ENCODE measurements at regions not wholly inside any gene's neighbourhood (a gene's known extent, or its start where the extent isn't known, plus 50 kb on each side); places are given as distances from the start of the nearest gene placed in this dataset.
"Not testable (repeated sequence)": the region's sequence is repeated elsewhere in the genome, so short reads cannot be mapped to it uniquely, and the experiment has no call there.

DNA sequence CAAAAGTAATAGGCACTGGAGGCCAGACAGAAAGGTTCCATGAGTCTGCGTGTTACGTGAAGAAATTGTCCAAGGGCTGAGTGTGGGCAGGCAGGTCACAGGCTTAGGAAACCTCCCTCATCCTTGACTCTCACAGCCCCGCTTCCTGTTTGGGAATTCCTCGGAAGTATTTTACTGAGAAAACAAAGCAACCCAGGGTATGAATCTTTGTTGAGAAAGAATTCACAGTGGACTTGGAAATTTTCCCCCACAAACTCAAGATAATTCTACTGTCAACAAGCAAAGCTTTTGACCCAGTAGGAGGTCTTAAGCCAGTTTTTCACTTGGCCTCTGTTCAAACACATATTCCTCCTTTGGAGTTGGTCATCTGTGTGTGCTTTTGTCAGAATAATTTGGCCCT lies 377.1 kb upstream of the TPM1 start:
- ATAC-seq (ENCODE audit: low read depth) = no peak
- Mint-ChIP-seq H3K4me1 (no peaks in the 10 kb centered on the region), H3K27me3 (no peaks in the 10 kb centered on the region), H3K27ac (no peak overlapping the region), H3K4me3 (no peak overlapping the region), H3K9me3 (peaks cover 1% of the 10 kb centered on the region), H3K36me3 (ENCODE audit: low read depth) (no peaks in the 10 kb centered on the region)
- TF ChIP-seq, protein P1, sequence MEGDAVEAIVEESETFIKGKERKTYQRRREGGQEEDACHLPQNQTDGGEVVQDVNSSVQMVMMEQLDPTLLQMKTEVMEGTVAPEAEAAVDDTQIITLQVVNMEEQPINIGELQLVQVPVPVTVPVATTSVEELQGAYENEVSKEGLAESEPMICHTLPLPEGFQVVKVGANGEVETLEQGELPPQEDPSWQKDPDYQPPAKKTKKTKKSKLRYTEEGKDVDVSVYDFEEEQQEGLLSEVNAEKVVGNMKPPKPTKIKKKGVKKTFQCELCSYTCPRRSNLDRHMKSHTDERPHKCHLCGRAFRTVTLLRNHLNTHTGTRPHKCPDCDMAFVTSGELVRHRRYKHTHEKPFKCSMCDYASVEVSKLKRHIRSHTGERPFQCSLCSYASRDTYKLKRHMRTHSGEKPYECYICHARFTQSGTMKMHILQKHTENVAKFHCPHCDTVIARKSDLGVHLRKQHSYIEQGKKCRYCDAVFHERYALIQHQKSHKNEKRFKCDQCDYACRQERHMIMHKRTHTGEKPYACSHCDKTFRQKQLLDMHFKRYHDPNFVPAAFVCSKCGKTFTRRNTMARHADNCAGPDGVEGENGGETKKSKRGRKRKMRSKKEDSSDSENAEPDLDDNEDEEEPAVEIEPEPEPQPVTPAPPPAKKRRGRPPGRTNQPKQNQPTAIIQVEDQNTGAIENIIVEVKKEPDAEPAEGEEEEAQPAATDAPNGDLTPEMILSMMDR (IDR thresholded peaks at IDR 0.05) = no peak
- no peak for DNase-seq
- intact Hi-C loops (cut with micrococcal nuclease) = no loop called here
- POLR2A ChIA-PET = no interaction called here
- CTCF ChIA-PET = no interaction called here

DNA sequence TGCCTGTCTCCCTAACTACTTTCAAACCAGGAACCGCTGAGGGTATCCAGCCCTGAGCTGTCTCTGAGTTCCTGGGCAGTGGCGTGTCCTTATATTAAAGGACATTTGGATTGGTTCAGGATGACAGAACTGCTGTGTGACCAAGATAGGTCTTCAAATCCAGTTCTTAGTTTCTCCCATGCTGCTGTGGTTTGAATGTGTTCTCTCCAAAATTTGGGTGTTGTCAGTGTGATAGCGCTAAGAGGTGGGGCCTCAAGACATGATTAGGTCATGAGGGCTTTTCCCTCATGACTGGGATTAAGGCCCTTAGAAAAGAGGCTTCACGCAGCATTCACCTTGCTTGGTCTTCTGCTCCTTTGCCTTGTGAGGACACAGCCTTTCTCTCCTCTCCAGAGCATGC lies 376.5 kb upstream of the TPM1 start:
- H3K36me3 Mint-ChIP-seq (ENCODE audit: low read depth) = no peaks in the 10 kb centered on the region
- no peaks in the 10 kb centered on the region for H3K4me1 Mint-ChIP-seq
- ChIA-PET CTCF (no interaction called here), POLR2A (no interaction called here)
- H3K27me3 Mint-ChIP-seq = no peaks in the 10 kb centered on the region
- H3K9me3 Mint-ChIP-seq = peaks cover 3% of the 10 kb centered on the region
- intact Hi-C loops (cut with micrococcal nuclease) = no loop called here
- no peak for ATAC-seq (ENCODE audit: low read depth)
- no peak for DNase-seq
- TF ChIP-seq, protein P1 (IDR thresholded peaks at IDR 0.05) = no peak
- no peak overlapping the region for H3K4me3 Mint-ChIP-seq
- no peak overlapping the region for H3K27ac Mint-ChIP-seq

DNA sequence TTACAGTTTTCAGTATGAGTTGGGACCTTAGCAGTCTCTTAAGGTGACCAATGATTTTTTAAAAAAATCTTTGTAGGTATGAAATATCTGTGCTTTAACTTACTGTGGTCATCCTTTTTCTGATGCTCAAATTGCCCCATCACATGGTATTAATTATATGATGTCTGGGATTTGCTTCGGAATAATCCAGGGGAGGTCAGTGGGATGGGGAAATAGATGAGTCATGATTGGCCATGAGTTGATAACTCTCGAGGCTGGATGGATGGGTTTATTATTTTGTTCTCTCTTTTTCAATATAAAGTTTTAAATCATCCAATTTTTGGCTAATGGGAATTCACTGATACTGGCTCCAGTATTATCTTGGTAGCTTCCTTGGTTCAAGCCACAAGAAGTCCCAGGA lies 370.3 kb upstream of the TPM1 start:
- CTCF ChIA-PET = no interaction called here

DNA sequence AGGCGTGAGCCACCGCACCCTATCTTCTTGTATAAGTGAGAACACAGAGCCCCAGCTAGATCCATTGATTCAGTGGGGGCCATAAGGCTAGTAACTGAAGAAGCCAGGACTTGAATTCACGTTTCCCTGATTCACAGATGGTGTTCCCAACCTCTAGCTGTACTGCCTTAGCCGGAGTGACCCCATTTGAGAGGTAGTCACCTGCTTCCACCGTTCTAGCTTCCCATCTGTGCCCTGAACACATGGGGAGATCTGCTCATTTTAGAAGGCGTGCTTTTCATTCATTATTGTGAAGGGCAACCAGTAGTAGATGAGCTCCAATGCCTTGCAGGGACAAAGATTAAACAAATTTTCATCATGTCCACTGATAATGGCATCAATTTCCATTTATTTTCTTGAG lies 365.7 kb upstream of the TPM1 start:
- CTCF ChIA-PET = no interaction called here
- Mint-ChIP-seq H3K27ac (no peak overlapping the region), H3K36me3 (ENCODE audit: low read depth) (no peaks in the 10 kb centered on the region), H3K27me3 (peaks cover 15% of the 10 kb centered on the region), H3K9me3 (peaks cover 4% of the 10 kb centered on the region), H3K4me3 (no peak overlapping the region), H3K4me1 (no peaks in the 10 kb centered on the region)
- no peak for DNase-seq
- ATAC-seq (ENCODE audit: low read depth) = no peak
- intact Hi-C loops (cut with micrococcal nuclease) = no loop called here
- POLR2A ChIA-PET = no interaction called here
- TF ChIP-seq, protein P1 (IDR thresholded peaks at IDR 0.05) = no peak

More for the DNA sequence above, 370.3 kb upstream of the TPM1 start:
- Mint-ChIP-seq H3K9me3 (peaks cover 3% of the 10 kb centered on the region), H3K4me3 (no peak overlapping the region), H3K27ac (no peak overlapping the region), H3K36me3 (ENCODE audit: low read depth) (no peaks in the 10 kb centered on the region), H3K4me1 (no peaks in the 10 kb centered on the region), H3K27me3 (peaks cover 12% of the 10 kb centered on the region)
- intact Hi-C loops (cut with micrococcal nuclease) = no loop called here
- TF ChIP-seq, protein P1 (IDR thresholded peaks at IDR 0.05) = no peak
- no peak for ATAC-seq (ENCODE audit: low read depth)
- POLR2A ChIA-PET = no interaction called here
- DNase-seq = no peak

DNA sequence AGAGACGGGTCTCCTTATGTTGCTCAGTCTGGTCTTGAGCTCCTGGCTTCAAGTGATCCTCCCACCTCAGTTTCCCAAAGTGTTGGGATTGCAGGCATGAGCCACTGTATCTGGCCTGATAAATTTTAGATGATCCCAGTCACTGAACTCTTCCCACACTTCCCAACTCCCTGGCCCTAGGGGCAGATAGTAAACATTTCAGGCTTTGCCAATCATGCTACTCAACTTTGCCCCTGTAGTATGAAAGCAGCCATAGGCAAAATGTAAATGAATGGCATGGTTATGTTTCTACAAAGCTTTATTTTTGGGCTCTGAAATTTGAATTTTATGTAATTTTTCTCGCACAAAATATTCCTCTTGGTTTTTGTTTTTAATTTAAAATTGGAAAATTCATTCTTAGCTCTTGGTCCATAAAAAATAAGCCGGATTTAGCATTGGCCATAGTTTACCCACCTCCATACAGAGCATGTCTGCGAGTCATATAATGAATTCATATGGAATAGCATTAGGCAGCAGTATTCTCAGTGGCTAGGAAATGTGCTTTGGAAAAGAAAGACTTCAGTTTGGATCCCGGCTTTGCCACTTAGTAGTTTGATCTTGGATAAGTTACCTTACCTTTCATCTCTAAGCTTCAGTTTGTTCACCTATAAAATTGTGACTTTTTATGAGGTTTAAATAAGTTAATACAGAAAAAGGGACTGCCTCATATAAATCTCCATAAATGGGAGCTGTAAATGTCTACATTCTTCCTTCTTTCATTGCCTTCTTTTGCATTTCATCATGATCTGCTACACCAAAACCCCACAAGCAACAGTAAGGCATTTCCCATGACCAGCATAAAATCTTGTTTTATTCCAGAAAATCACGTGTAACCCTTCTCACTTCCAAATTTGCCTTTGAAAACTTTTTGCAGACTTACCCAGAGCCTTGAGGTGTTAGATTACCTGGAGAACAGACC lies 360.3 kb upstream of the TPM1 start:
- Mint-ChIP-seq H3K4me1 (no peaks in the 10 kb centered on the region), H3K36me3 (ENCODE audit: low read depth) (no peaks in the 10 kb centered on the region), H3K27me3 (peaks cover 2% of the 10 kb centered on the region), H3K9me3 (peaks cover 4% of the 10 kb centered on the region), H3K4me3 (no peak overlapping the region), H3K27ac (no peak overlapping the region)
- DNase-seq (no peak), ATAC-seq (ENCODE audit: low read depth) (no peak)
- CTCF ChIA-PET = no interaction called here
- intact Hi-C loops (cut with micrococcal nuclease) = no loop called here
- POLR2A ChIA-PET = no interaction called here
- TF ChIP-seq, protein P1 (IDR thresholded peaks at IDR 0.05) = no peak

DNA sequence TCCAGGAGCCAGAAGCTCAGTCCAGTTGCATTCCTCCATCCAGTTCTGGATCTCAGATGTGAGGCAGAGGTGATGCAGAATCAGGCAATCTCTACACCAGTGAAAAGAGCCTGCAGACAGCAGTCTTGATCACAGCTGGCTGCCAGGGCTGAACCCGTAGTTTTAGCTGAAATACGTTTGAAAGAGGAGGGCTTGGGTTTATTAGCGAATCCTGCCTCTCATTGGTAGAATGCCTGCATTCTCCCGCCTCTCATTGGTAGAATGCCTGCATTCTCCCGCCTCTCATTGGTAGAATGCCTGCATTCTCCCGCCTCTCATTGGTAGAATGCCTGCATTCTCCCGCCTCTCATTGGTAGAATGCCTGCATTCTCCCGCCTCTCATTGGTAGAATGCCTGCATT lies 359.4 kb upstream of the TPM1 start:
- H3K9me3 Mint-ChIP-seq; H3K27me3 Mint-ChIP-seq; H3K4me3 Mint-ChIP-seq; POLR2A ChIA-PET; H3K27ac Mint-ChIP-seq; DNase-seq; intact Hi-C loops (cut with micrococcal nuclease); H3K4me1 Mint-ChIP-seq; H3K36me3 Mint-ChIP-seq (ENCODE audit: low read depth); ATAC-seq (ENCODE audit: low read depth); CTCF ChIA-PET: not testable (repeated sequence)
